Adipose tissue (tissue), 3 donors: ENCODE measurements at regions not wholly inside any gene's neighbourhood (a gene's known extent, or its start where the extent isn't known, plus 50 kb on each side); places are given as distances from the start of the nearest gene placed in this dataset.

Experiments
- H3K27ac ChIP-seq: one replicate; pipeline ENCODE4 v1.5.1; 2013; ENCODE audit warnings: low read depth, low read length
- WGBS, 3 donors: extraction: QIAGEN DNeasy Blood & Tissue Kit; methylation state at CpG; one replicate each; pipeline ENCODE4 v1.1.7; 2013; 5-methylcytosine and 5-hydroxymethylcytosine counted together
- donor health status: healthy with polysubstance abuse.
- donor health status: Bipolar disorder and iron deficiency.
- donor health status: healthy.

DNA sequence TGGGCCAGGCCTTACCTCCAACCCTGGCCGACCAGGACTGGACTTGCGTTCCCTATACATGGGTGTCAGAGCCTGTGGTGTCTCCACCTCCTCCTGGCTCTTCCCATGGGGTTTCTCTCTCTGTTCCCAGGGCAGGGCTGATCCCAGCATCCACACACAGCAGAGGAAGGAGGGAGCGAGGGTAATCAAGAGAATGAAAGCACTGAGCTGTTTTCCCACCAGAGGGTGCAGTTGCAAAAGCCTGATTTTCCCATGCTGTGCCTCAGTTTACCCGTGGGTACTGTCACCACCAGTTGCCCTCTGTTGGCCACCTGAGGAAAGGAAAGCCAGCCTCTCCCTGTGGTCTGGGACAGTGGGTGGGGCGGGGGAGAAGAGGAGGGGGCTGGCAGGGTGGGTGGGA is 249.7 kb upstream of the GSE1 start:
- WGBS, 3 donors: 91 to 93% (median 91%) methylated on average over 4 to 5 of the region's 5 CpGs
- H3K27ac ChIP-seq: no peak overlapping the region

DNA sequence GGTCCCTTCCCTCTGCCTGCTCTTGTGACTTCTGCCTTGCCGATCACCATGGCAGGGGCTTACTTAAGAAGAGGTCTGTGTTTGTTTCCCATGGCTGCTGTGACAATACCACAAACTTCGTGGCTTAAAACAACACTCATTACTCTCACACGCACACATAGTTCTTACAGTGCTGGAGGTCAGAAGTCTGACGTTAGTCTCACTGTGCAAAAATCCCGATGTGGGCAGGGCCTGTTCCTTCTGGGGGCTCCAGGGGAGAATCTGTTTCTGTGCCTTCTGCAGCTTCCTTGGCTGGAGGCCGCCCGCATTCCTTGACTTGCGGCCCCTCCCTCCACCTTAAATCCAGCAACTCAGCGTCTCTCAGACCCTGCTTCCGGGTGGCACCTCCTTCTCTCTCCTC is 249.2 kb upstream of the GSE1 start:
- 83 to 97% (median 91%) methylated on average over 10 of the region's 10 CpGs for WGBS, 3 donors
- no peak overlapping the region for H3K27ac ChIP-seq

DNA sequence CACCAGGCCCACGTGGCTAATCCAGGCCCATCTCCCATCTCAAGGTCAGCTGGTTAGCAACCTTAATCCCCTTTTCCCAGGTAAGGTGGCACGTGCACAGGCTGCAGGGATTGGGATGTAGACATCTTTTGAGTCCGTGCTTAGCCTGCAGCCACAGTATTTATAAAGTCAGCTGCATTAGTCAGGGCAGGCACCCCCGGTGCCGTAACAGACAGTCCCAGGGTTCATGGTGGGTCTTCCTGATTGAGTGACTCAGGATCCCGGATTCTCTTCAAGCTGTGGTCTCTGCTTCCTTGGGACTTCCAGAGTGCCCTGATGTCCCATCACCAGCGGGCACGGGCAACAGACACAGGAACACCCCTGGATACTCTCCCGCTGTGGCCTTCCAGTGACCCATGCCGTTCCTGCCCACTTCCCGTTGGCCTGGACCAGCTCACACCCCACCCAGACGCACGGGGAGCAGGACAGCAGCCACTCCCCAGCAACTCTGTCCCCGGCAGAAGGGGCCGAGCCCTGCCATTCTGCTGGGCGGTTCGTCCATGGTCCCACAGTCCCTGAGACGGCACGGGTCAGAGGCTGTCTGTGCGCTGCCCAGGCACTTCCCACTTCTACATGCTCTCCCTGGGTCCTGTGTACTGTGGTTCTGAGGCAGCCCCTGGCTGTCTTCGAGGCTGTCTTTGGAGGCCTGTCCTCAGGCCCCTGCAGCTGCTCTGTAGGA is 248.6 kb upstream of the GSE1 start:
- WGBS, 3 donors: 79 to 87% (median 84%) methylated on average over 21 of the region's 21 CpGs
- H3K27ac ChIP-seq: no peak overlapping the region

- no peak overlapping the region for H3K27ac ChIP-seq
- 77 to 94% (median 93%) methylated on average over 11 of the region's 11 CpGs for WGBS, 3 donors
These were observed 248.0 kb upstream of the GSE1 start for GRCh38 chr16:85365120-85365519.

- no peak overlapping the region for H3K27ac ChIP-seq
- WGBS, 3 donors: 83 to 91% (median 84%) methylated on average over 16 to 22 of the region's 22 CpGs
These were observed 246.9 kb upstream of the GSE1 start for GRCh38 chr16:85366031-85366763.

- H3K27ac ChIP-seq: no peak overlapping the region
These were observed 245.6 kb upstream of the GSE1 start for GRCh38 chr16:85367485-85367884.

DNA sequence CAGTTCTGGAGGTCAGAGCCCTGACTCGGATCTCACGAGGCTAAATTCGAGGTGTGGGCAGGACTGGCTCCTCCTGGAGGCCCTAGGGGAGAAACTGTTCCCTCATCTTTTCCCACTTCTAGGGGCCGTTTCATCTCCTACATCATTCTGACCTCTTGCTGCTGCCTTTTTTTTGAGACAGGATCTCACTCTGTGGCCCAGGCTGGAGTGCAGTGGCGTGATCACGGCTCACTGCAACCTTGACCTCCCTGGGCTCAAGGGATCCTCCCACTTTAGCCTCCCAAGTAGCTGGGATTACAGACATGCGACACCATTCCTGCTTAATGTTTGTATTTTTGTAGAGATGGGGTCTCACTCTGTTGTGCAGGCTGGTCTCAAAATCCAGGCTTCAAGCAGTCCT is 244.1 kb upstream of the GSE1 start:
- H3K27ac ChIP-seq: no peak overlapping the region
- 88 to 91% (median 88%) methylated on average over 7 of the region's 7 CpGs for WGBS, 3 donors

More at GRCh38 chr16:85367485-85367884, 245.6 kb upstream of the GSE1 start:
- WGBS, 3 donors: 90 to 96% (median 90%) methylated on average over 11 to 12 of the region's 12 CpGs

- no peak overlapping the region for H3K27ac ChIP-seq
- 53 to 63% (median 59%) methylated on average over 20 of the region's 20 CpGs for WGBS, 3 donors
These were observed 243.2 kb upstream of the GSE1 start for GRCh38 chr16:85369741-85370528.

DNA sequence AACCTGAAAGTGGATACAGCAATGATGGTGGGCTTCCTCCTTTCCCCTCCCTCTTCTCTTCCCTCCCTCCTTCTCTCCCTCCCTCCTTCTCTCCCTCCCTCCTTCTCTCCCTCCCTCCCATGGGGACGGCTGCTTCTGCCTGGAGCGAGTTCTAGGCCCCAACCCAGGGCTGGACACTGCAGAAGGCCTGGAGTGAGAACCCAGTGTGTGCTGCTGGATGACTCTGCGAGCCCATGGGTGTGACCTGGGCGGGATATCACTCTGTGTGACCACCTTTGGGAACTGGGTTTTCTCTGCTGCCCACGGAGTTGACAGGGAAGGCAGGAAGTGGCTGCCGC is 242.6 kb upstream of the GSE1 start:
- 44 to 77% (median 44%) methylated on average over 6 of the region's 6 CpGs for WGBS, 3 donors

DNA sequence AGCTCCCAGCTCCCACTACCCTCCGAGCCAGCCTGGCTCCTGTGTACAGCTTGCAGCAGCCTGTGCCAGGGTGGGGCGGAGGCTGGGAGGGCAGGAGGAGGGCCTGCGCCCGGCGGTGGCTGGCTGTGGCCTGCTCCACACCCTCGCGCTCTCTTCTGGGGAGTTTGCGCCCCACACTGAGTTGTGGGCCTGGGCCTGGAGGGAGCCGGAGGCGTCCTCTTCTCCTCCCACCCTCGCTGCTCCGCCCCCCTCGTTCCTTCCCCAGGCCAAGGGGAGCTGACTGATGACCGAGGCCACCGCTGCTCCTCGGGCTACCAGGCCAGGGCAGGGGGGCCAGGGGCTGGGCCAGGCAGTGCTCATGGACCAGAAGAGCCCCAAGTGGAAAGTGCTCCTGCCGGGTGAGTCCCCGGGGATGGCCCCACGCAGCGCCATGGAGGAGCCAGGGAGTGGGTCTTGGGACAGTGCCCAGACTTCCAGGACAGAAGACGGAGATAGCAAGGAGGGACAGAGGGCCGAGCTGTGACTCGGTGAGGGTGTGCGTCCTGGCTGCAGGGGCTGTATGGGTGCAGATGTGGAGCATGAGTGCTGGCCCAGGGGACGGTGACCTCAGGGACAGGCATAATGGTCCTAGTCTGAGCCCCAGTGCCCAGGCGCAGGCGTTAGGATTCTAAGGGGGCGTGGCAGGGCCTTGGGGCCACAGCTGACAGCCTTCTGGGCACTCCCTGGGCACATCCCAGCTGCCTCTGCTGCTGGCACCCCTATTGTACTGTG is 242.1 kb upstream of the GSE1 start:
- 47 to 78% (median 59%) methylated on average over 23 to 28 of the region's 28 CpGs for whole genome bisulfite sequencing, 3 donors
- H3K27ac ChIP-seq: no peak overlapping the region

More for the DNA sequence above, 242.6 kb upstream of the GSE1 start:
- H3K27ac ChIP-seq: no peak overlapping the region

GRCh38 chr16:85371948-85372347 is 241.2 kb upstream of the GSE1 start:
- H3K27ac ChIP-seq: no peak overlapping the region
- 93 to 97% (median 96%) methylated on average over 9 to 10 of the region's 10 CpGs for whole genome bisulfite sequencing, 3 donors

- 63 to 81% (median 68%) methylated on average over 15 of the region's 15 CpGs for WGBS, 3 donors
- H3K27ac ChIP-seq: no peak overlapping the region
These were observed 240.3 kb upstream of the GSE1 start for GRCh38 chr16:85372627-85373372.

- WGBS, 3 donors: 90 to 92% (median 91%) methylated on average over 41 of the region's 41 CpGs
- no peak overlapping the region for H3K27ac ChIP-seq
These were observed 239.2 kb upstream of the GSE1 start for GRCh38 chr16:85373741-85374570.

DNA sequence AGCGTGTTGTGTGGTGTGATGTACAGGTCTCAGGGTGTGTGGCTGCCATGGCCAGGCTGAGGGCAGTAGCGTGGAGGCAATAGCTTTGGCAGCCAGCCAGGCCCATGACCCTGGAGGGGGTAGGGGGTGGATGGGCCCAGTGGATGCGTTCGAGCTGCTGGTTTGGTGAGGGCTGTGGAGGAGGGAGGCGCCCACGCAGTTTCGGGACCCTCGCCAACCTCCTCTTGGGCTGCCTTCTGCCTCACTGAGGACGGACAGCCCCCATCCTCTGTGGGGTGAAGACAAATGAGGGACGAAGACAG is 238.6 kb upstream of the GSE1 start:
- WGBS, 3 donors: 60 to 71% (median 71%) methylated on average over 10 of the region's 10 CpGs
- H3K27ac ChIP-seq: no peak overlapping the region

DNA sequence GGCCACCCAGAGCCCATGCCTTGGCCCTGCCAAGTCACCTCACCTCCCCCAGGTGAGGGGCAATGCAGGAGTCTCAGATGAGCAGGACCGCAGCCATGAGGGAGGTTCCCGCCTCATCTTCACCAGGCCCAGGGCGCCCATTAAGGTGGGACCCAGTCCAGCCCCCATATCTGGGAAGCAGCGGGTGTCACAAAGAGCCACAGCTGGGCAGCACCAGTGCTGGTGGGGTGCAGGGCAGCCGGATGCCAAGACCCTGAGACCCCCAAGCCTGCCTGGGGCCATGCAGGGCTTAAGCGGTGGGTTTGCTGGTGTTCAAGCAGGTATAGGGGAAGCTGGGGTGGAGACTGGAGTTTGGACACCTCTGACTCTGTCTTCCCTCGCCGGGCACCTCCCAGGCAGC is 237.8 kb upstream of the GSE1 start:
- no peak overlapping the region for H3K27ac ChIP-seq
- WGBS, 3 donors: 93 to 98% (median 97%) methylated on average over 6 to 8 of the region's 8 CpGs

- WGBS, 3 donors: 58 to 77% (median 71%) methylated on average over 29 of the region's 29 CpGs
- no peak overlapping the region for H3K27ac ChIP-seq
These were observed 236.6 kb upstream of the GSE1 start for GRCh38 chr16:85376292-85377095.
